ENCODE measurements at regions not wholly inside any gene's neighbourhood (a gene's known extent, or its start where the extent isn't known, plus 50 kb on each side); places are given as distances from the start of the nearest gene placed in this dataset.

- DNase-seq (ENCODE audit: low read depth in 4 of 4, low spot score in 3 of 4) = no peak
Observed at GRCh38 chr14:56933446-56933845, 123.2 kb upstream of the OTX2 start.

- DNase-seq (ENCODE audit: low read depth in 4 of 4, low spot score in 3 of 4) = no peak
Observed at GRCh38 chr14:56918849-56919574, 108.7 kb upstream of the OTX2 start.

DNA sequence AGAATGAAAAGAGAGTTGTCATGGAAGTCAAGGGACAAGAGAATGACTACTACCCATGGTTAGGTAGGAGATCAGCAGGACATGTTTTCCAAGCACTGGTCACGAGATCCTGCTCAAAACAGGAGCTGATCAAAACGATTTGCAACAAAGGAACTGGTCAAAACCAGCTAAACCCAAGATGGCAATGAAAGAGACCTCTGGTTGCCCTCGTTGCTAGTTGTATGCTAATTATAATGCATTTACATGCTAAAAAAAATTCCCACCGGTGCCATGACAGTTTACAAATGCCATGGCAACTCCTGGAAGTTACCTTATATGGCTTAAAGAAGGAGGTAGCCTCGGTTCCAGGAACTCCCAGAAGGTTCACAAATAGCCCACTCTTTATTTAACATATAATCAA, 95.0 kb upstream of the OTX2 start:
- DNase-seq (ENCODE audit: low read depth in 4 of 4, low spot score in 3 of 4) = no peak

DNA sequence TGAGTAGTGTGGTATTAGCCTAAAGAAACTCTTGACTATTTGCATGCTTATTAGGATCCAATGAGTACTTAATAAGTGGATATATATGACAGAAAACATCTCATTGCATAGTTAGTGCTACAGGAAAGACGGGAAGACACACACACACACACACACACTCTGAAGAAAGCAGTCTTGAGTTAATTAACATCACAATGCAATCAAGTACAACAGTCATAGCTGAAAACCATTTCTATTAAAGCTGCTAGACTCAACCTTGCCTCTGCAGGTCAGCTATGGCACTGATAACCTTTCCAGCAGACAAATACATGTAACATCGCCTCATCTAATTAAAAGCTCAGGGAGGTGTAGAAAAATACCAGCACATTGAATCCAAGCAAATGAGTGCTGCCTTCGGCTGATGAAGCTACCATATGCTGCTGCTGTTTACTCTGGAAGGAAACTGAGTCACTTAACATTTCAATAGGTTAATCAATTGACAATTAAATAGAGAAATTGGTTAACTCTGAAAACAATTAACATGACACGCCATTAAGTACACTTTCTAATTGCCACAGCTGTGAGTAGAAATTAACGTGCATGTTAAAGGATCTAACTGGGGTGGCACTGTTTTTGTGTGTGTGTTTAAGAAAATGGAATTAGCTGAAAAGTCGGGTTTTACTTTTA, 93.2 kb upstream of the OTX2 start:
- DNase-seq (ENCODE audit: low read depth in 4 of 4, low spot score in 3 of 4) = no peak

GRCh38 chr14:56902385-56902784, 92.1 kb upstream of the OTX2 start:
- DNase-seq (ENCODE audit: low read depth in 4 of 4, low spot score in 3 of 4) = no peak

DNA sequence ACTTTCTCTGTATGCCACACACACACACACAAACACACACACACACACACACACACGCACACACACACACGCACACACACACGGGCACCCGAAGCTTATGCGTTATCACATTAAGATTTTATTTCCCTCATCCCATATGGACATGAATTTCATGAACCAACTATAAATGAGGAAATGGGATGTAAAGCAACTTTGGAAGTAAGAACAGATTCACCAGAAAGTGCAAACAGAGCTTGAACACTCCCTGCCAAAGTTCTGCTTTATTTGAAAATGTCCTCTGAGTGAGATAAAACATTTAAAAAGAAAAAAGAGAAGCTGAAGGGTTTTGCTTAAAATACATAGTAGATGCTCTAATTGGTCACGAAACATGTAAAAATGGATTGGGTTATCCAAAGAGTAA, 90.4 kb upstream of the OTX2 start:
- DNase-seq (ENCODE audit: low read depth in 4 of 4, low spot score in 3 of 4) = no peak

DNA sequence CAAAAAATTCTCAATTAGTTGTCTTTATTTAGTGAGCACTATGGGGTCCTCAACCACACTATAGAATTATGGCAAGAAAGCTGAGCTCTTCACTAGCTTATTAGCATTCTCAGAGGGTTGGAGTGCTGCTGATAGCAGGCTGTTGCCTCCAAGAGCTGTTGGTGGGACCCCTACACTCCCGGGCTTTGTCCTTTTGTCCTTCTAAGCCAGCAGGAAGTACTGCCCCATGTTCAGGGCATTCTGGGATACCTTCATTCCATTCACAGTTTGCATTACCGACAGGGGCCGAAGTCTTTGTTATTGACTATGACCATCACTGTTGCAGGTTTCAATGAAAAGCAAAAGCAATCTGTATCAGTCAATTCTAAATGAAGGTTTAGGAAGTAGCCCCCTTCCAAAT, 89.5 kb upstream of the OTX2 start:
- no peak for DNase-seq (ENCODE audit: low read depth in 4 of 4, low spot score in 3 of 4)

- no peak for DNase-seq (ENCODE audit: low read depth in 4 of 4, low spot score in 3 of 4)
Observed at GRCh38 chr14:56896922-56897321, 86.6 kb upstream of the OTX2 start.

DNA sequence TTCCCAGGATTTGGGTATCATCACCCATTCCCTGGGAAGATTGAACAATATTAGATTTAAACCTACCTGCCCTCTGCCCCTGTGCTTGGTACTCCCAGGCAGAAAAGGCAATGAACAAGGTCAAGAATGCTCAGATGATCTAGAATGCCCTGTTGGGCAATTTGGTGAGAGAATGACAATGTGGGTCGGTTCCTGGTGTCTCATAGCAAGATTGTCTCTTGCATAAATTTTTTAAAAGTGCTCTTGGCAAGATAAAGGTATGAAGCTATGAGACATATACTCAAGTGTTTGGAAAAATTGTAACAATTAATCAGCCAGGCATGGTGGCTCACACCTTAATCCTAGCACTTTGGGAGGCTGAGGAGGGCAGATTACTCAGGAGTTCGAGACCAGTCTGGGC, 86.0 kb upstream of the OTX2 start:
- DNase-seq (ENCODE audit: low read depth in 4 of 4, low spot score in 3 of 4) = no peak

- DNase-seq (ENCODE audit: low read depth in 4 of 4, low spot score in 3 of 4) = no peak
Observed at GRCh38 chr14:56895154-56895553, 84.9 kb upstream of the OTX2 start.

GRCh38 chr14:56894591-56894991, 84.3 kb upstream of the OTX2 start:
- no peak for DNase-seq (ENCODE audit: low read depth in 4 of 4, low spot score in 3 of 4)

DNA sequence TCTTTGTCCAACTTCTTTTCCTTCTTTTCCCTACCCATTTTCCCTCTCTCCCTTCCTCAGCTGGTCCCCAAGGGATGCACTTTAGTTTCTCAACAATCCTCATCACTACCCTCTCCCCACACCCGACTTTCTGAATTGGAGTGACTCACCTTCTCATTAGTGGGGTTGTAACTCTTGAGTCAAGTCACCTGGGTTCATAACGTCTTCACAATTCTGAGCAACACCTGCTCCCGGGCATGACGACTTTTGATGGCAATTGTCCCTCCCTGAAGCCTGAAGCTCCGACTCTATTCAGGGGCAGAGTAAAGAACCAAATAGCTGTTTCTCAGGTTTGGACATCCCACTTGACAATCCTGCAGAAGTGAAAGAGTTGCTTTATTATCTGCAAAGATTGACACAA, 82.7 kb upstream of the OTX2 start:
- DNase-seq (ENCODE audit: low read depth in 4 of 4, low spot score in 3 of 4) = no peak

- no peak for DNase-seq (ENCODE audit: low read depth in 4 of 4, low spot score in 3 of 4)
Observed at GRCh38 chr14:56891226-56891625, 80.9 kb upstream of the OTX2 start.

GRCh38 chr14:56889705-56890104, 79.4 kb upstream of the OTX2 start:
- no peak for DNase-seq (ENCODE audit: low read depth in 4 of 4, low spot score in 3 of 4)

- no peak for DNase-seq (ENCODE audit: low read depth in 4 of 4, low spot score in 3 of 4)
Observed at GRCh38 chr14:56888274-56888673, 78.0 kb upstream of the OTX2 start.

DNA sequence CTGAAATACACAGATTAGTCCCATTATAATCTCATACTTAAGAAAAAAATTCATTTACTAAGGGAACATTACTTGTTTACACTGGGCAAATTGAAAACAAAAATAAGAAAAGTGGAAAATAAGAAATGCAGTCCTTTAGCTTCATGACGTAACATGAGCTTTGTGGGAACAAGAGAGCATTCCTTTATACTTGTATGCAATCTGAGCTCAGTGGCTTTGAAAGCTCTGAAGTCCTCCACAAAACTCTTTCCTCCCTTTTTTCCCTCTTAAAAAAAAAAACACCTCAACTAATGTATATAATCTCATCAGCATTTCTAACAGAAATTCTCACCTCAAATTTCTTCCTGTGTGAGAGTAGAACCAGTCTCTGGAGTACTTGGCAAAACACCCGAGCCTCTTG, 76.9 kb upstream of the OTX2 start:
- no peak for DNase-seq (ENCODE audit: low read depth in 4 of 4, low spot score in 3 of 4)

DNA sequence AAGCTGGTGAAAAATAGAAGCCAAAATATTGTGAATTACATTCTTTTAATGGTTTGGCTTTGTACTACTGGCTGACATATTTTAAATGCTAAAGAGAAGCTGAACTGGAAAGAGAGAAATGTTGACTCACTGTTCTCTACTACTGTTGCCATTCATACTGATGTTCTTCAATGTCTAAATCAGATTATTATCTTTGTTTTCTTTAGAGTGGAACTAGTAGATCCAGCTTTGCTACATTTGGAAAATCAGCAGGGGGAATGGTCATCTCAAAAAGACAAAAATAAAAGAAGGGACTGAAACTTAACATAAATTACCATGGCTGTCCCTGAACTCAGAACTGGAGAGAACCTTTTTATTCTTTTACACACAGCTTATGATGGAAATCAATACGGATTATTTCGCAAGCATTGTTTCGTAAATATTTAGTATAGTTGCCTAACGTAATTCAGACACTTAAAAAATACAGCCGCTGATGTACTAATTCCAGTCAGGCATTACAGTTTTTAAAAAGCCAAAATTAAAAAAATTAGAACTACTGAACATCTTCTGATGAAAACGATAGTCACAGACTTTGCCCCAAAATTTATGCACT, 76.3 kb upstream of the OTX2 start:
- DNase-seq (ENCODE audit: low read depth in 4 of 4, low spot score in 3 of 4) = no peak

- DNase-seq (ENCODE audit: low read depth in 4 of 4, low spot score in 3 of 4) = no peak
Observed at GRCh38 chr14:56885825-56886224, 75.5 kb upstream of the OTX2 start.

DNA sequence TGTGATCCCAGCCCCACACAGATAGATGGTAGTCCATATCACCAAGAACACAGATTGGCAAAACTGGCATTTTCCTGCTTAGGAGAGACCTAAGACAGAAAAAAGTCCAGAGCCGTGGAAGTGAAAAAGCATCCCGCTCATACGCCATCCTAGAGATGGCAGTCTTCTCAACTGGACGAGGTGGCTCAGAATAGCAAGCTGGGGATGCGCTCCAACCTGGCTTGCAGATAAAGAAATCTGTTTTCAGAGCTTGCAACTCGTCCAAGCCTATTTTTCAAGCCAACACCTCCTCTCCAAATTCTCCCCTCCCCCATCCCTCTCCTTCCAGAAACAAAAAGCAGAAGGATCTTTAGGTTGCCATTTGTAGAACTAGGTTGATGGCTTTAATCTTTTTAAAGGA, 74.3 kb upstream of the OTX2 start:
- no peak for DNase-seq (ENCODE audit: low read depth in 4 of 4, low spot score in 3 of 4)

DNA sequence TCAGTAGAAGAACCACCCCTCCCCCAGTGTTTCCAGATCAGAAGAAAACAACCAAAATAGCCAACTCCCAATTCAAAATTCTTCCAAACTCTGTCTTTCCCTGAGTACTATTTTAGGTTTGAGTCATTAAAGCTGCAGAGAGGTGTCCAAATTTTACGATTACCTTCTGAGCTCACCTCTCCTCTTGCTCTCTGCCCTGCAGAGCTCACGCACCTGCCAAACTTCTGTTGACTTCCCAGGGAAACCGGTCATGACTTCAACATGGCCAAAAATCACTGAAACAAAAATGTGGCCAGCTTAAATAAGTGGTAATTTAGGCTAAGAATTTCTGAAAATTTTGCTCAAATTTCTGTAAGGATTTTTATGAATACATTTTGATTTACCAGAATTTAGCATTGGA, 70.9 kb upstream of the OTX2 start:
- DNase-seq (ENCODE audit: low read depth in 4 of 4, low spot score in 3 of 4) = no peak

- no peak for DNase-seq (ENCODE audit: low read depth in 4 of 4, low spot score in 3 of 4)
Observed at GRCh38 chr14:56878766-56879165, 68.5 kb upstream of the OTX2 start.

DNA sequence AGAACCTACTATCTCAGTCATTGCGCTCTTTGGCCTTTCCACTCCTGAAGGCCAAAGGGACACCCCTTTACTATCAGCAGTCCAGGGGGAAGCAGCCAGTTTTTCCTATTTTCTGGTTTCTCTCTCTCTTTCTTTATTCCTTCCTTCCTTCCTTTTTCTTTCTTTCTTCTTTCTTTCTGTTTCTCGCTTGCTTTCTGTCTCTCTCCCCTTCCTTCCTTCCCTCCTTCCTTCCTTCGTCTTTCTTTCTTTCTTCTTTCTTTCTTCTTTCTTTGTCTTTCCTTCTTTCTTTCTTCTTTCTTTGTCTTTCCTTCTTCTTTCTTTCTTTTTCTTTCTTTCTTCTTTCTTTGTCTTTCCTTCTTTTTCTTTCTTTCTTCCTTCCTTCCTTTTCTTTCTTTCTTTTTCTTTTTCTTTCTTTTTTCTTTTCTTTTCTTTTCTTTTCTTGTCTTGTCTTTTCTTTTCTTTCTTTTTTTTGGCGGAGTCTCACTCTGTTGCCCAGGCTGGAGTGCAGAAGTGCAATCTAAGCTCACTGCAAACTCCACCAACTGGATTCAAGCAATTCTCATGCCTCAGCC, 64.9 kb upstream of the OTX2 start:
- DNase-seq (ENCODE audit: low read depth in 4 of 4, low spot score in 3 of 4) = no peak
